Stimulated activated CD8-positive, alpha-beta memory T cell treated with anti-CD3 and anti-CD28 coated beads, Interleukin-12 subunit alpha, Interleukin-12 subunit beta, amount 100 ng/mL, for 24 hours (primary cell): ENCODE measurements at regions not wholly inside any gene's neighbourhood (a gene's known extent, or its start where the extent isn't known, plus 50 kb on each side); places are given as distances from the start of the nearest gene placed in this dataset.
"Not testable (repeated sequence)": the region's sequence is repeated elsewhere in the genome, so short reads cannot be mapped to it uniquely, and the experiment has no call there.

Source experiments
- DNase-seq: peaks from one replicate; pipeline ENCODE4 v3.0.0-alpha.2; 2020; ENCODE audit errors: extremely low read depth

DNA sequence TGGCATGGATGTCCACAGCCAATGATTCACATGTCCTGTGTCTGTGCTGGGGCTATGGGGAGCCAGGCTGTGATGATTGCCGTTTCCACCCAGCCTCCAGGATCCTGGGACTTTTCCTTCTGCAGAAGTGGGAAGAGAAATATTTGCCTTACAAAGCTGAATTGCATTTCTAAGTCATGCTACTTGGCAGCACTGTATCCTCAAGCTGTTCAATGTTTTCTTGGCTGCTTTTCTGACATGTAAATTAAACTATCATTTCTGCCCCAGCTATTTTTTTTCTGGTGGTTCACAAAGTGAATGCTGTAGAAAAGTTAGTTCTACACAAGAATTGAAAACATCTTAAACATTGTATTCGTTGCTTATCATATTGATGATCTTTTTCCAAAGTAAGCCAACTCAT, 51.9 kb upstream of the TCERG1L start:
- no peak for DNase-seq

DNA sequence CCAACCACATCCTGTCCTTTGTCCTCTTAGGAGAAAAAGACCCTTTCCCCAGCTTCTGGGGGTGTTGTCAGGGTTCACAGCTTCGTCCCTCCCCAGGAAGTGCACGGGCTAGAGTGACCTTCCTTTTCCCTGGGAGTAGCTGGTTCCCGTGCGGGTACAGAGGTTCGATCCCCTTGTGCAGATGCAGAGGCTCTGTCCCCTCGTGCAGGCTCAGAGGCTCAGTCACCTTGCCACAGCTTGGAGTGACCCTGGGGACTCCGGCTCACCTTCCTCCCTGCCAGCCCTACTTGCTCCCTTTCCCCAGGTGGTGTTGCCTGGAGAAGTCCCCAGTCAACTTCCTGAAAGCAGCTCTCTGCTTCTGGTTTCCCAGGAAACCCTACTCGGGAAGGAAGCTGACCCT, 60.0 kb upstream of the TCERG1L start:
- DNase-seq = no peak

- no peak for DNase-seq
These were observed 70.1 kb upstream of the TCERG1L start for GRCh38 chr10:131381576-131381975.

DNA sequence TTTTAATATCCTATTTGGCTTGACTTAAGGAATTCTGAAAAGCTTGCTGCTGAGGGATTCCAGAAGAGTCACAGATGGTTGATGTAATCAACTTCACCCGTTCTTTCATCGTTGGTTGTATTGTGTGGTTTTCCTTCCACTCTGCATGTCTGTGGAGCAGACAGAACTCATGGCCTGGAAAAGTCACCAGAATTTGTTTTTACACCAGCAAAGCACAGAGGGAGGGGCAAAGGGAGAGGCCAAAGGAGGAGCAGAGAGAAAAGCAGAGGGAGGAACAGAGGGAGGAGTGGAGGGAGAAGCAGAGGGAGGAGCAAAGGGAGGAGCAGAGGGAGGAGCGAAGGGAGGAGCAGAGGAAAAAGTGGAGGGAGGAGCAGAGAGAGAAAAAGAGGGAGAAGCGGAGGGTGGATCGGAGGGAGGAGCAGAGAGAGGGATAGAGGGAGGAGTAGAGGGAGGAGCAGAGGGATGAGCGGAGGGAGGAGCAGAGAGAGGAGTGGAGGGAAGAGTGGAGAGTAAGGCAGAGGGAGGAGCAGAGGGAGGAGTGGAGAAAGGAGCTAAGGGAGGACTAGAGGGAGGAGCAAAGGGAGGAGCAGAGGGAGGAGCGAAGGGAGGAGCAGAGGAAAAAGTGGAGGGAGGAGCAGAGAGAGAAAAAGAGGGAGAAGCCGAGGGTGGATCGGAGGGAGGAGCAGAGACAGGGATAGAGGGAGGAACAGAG, 73.8 kb upstream of the TCERG1L start:
- DNase-seq = not testable (repeated sequence)

DNA sequence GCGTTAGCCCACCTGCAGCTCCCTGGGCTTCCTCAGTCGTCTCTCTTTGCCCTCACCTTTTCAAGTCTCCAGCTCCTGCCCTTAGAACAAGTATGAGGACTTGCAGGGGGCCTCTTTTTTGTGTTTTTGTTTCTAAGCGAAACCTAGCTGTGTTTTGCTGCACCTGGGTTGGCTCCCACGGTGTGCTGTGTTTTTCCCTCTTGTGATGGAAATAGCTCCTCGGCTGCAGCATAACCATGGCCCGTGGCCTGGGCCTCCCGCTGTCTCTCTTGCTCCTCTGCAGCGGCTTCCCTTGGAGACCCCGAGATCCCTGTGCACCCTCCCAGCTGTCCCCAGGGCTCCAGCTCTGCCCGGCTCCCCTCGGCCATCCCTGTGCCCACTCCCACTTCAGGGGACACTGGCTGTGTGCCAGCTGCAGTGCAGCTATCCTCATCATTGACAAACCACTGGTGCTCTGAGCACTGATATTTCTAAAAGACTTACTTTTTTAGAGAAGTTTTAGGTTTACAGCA, 75.6 kb upstream of the TCERG1L start:
- no peak for DNase-seq

GRCh38 chr10:131391936-131392335, 80.4 kb upstream of the TCERG1L start:
- DNase-seq = no peak

- no peak for DNase-seq
These were observed 84.9 kb upstream of the TCERG1L start for GRCh38 chr10:131396121-131397050.

GRCh38 chr10:131398166-131398565, 86.6 kb upstream of the TCERG1L start:
- no peak for DNase-seq

DNA sequence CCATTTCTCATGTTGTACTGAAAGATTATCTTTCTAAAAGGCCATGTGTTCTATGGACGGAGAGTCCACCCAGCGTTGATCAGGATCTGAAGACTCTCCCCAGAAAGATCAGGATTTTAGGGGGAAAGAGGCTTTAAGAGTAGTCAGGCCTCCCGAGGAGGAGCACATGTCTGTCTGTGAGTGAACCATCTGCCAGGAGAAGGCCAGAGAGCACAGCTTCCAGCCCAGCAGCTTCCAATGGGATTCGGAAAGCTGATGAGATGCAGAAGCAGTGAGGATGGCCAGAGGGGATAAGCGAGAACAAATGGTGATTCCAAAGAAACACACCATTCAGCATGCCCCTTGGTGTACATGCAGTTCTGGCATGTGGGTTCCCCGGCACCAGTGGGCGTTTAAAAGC, 88.5 kb upstream of the TCERG1L start:
- no peak for DNase-seq

GRCh38 chr10:131400513-131400912, 89.0 kb upstream of the TCERG1L start:
- DNase-seq = no peak

DNA sequence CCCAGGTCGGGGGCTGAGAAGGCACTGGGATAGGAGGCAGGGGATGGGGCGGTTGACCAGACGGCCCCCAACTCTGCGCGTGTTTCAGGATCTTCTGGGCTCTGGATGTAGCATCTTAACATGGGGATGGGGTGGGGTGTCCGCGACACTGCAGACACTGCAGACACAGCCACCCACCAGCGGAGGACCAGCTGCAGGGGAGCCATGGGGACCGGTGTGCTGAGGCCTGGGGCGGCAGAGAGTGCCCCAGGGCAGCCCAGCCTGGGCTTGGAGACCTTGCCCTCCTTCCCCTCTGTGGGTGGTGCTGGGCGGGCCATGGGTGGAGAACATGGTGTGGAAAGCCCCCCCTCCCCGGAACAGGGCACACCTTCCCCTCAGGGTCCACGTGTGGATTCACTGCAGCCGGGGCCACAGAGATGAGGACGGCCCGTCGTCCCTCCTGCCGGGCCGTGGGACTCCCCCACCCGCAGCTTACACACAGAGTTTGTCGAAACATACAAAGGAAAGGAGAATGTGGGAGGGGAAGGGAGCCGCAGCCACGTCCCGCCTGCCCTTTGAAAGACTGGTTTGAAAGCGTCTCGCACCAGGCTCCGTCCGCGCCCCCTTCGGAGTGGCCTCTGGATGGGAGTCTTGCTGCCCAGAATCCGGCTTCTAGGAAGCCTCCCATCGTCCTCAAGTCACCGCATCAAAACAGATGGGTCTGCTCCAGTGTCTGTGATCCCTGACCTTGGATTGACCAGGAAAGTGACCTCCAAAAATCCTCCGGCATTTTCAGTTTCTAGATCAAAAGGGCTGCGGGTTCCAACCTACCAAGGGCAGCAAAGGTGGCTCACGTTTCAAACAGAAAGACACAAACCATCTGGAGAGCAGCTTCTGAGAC, 91.5 kb upstream of the TCERG1L start:
- no peak for DNase-seq

DNA sequence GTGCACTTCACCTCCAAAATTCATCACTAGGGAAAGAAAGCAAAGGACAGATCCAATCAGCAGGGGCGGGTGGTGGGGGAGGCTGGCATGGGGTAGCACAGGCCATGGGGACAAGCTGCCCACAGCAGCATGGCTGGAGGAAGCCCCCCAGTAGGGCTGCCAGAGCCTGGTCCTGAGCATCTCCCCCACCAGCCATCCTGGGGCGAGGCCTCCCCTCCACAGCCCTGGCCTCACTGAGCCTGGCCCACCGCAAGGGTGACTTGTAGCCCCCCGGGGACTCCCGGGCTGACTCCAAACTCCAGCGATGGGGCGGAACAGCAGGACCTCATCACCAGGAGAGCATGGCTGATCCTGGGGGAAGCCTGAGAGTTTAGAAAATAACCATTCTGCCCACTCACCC, 92.4 kb upstream of the TCERG1L start:
- no peak for DNase-seq

- no peak for DNase-seq
These were observed 93.4 kb upstream of the TCERG1L start for GRCh38 chr10:131404886-131405285.

DNA sequence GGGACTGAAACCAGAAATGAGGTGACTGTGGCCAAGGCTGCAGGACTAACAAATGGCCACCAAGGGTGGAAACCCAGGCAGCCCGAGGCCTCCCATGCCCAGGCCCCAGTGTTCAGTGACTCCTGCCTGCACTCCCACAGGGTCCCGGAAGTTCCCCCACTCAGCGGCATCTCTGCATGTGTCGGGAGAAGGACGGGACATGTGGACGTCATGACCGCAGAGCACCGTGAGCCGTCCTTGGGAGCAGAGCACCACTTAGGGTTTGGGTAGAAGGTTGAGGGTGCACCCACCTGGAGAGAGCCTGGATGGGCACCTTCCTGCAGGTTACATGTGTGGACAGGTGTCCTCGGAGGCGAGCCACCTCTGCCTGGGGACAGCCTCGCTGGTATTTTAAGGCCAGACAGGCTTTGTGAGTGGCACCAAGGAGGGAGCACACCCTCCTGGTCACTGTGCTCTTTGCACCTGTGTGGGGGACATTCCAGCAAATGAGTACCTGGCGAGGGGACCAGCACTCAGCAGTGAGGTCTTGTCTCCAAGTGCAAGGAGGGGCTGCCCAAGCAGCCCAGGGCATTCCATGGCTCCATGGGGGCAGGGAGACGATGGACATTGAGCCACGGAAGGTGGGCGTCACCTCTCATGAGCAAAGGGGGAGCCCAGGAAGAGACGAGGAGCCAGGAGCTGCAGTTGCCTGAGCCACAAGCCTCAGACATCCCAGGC, 95.3 kb upstream of the TCERG1L start:
- no peak for DNase-seq

- DNase-seq = no peak
These were observed 107.2 kb upstream of the TCERG1L start for GRCh38 chr10:131418681-131419080.

GRCh38 chr10:131419797-131420196, 108.3 kb upstream of the TCERG1L start:
- no peak for DNase-seq

DNA sequence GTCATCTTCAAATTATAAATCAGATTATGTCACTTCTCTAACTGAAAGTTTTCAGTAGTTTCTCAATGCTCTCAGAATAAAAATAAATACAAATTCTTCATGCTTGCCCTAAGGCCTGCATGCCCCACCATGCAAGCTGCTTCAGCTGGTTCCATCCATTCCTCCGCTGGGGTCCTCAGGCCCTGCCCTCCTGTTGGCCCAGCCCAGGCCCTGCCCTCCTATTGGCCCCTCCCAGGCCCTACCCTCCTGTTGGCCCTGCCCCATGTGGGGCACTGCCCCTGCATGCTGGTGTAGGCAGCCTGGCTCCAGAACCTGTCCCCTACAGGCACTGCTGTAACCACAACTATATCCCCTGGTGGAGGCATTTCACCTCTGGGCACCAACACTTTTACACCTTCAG, 109.3 kb upstream of the TCERG1L start:
- no peak for DNase-seq

DNA sequence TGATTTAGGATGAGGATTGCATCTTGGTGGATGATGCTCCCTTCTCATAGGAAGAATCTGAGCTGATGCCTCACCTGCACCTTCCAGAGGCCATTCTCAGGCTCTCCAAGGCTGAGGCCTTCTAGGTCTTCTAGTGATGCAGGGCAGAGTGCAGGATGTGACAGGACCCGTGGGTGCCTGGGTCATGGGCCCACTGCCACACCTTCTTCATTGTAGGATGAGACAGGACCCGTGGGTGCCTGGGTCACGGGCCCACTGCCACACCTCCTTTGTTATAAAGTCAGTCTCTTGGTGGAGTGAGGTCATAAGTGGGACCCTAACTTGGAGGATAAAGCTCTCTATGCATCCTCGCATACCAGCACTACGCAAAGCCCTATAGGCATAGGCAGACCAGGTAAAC, 109.9 kb upstream of the TCERG1L start:
- no peak for DNase-seq

- no peak for DNase-seq
These were observed 111.2 kb upstream of the TCERG1L start for GRCh38 chr10:131422731-131423130.

DNA sequence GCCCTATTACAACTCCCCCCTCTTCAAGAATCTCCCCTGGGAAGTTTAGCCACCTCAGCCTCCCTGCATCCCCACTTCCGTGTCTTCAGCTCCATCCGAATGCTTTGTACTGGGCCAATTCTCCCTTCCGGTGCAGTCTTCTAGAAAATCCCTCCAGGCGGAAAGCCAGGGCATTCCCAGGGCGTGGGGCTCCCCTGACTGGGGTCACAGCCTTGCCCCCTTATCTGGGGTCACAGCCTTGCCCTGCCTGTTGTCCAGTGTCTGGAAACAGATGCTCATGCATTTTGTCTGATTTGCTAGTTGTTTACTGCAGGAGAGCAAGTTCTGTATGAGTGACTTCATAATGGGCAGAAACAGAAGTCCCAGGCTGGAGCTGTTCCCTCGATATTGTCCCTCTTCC, 112.5 kb upstream of the TCERG1L start:
- no peak for DNase-seq

DNA sequence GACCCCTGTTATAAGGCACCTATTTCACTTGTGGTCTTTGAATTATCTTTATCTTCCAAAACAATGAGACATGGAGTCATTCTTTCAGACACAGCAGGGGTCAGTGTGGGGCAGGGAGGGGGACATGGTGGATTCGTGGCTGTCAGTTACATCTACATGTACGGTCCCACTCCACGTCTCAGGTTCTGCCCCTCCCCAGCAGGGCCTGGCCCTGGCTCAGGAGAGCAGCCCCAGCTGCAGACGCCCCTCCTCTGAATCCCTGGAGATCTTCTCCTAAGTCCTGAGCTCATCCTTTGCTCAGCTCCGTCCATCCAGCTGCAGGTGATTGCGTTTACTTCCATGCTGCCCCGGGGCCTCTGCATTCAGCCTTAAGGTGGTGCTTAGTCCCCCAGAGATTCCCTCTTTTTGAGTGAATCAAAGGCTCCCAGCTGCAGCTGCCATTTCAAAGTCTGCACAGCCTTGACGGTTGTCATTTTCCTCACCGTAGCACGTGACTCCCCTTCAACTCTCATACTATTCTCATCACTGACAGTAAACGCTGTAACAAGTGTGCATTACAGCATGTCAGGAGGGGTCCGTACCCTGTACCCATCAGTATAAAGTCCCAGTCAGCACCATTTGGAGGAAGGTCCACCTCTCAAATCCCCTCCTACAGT, 113.4 kb upstream of the TCERG1L start:
- no peak for DNase-seq
